ENCODE measurements at regions not wholly inside any gene's neighbourhood (a gene's known extent, or its start where the extent isn't known, plus 50 kb on each side); places are given as distances from the start of the nearest gene placed in this dataset.

GRCh38 chr15:68871507-68871906 lies 50.8 kb upstream of the ANP32A start:
- no peak for DNase-seq

GRCh38 chr15:68874788-68875187 lies 54.1 kb upstream of the ANP32A start:
- no peak for DNase-seq

- DNase-seq: peak; percentile 33
Measured at GRCh38 chr15:68875377-68876116, 54.8 kb upstream of the SPESP1 start.

GRCh38 chr15:68877626-68878025 lies 52.7 kb upstream of the SPESP1 start:
- DNase-seq: no peak

- DNase-seq: no peak
Measured at GRCh38 chr15:68880382-68880781, 49.9 kb upstream of the SPESP1 start.

Measured in NCI-H510A (cell line).